C4-2B (cell line): ENCODE measurements at regions not wholly inside any gene's neighbourhood (a gene's known extent, or its start where the extent isn't known, plus 50 kb on each side); places are given as distances from the start of the nearest gene placed in this dataset.

Source experiments
- CTCF ChIP-seq: fragments of 450-650 bp; conservative IDR thresholded peaks from 2 replicates; pipeline ENCODE4 v1.5.1; 2017; ENCODE audit warnings: mild to moderate bottlenecking
- ZFX ChIP-seq: fragments of 450-650 bp; IDR thresholded peaks from 2 replicates; pipeline ENCODE4 v1.6.1; 2017

DNA sequence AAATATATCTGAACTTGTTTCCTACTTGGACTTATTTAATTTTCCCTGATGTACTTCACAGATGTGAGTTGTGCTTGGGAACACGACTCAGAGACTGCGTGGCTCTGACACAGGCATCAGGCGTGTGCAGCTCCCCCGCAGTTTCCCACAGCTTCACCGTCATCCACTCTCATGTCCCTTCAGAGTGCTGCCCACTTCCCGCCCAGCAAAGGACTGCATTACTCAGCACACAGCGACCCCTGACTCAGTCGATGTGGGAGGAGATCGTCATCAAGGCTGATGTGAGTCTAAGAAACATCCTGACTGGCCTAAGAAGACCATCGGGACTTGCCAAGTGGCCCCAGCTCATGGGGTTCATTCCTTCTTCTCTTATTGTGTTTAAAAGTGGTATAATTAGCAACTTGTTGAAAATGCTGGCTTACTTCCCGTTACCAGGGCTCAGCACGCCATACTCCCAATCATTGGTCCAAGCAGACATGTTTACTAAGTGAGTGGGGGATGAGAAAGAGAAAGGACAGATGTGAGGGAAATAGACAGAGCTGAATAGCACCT, 539.4 kb upstream of the JARID2 start:
- no peak for TF ChIP-seq CTCF
- TF ChIP-seq ZFX = no peak
